OCI-LY3 (cell line): ENCODE measurements at regions not wholly inside any gene's neighbourhood (a gene's known extent, or its start where the extent isn't known, plus 50 kb on each side); places are given as distances from the start of the nearest gene placed in this dataset.

Experiments used
- EZH2phosphoT487 ChIP-seq: fragments of 200-600 bp; shearing (Covaris generic); IDR thresholded peaks from 2 replicates; pipeline ENCODE4 v1.6.1; 2018; ENCODE audit warnings: antibody characterized with exemption, mixed run types, low read depth
- TF ChIP-seq, protein P1 (sequence below): fragments of 200-600, 300-600 bp; sonication (generic); IDR thresholded peaks from 2 replicates; pipeline ENCODE4 v1.5.1; 2014; ENCODE audit warnings: antibody characterized with exemption, low read length, low read depth

DNA sequence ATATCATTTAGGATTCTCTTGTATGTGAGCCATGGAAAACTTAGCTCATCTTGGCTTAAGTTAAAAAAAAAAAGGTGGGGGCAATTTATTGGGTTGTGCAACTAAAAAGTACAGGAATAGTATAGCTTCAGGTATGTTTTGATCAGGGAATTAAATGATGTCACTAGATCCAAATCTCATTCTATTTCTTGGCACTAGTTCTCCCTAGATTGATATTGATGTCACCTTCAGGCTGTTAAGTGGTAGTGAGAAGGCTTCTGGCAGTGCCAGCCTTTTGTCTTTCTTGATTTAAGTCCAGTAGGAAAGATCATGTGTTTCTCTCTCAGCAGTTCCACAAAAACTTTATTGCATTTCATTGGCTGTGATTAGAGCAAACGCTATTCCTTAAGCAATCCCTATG lies 65.0 kb upstream of the ZBED5 start:
- TF ChIP-seq, protein P1, sequence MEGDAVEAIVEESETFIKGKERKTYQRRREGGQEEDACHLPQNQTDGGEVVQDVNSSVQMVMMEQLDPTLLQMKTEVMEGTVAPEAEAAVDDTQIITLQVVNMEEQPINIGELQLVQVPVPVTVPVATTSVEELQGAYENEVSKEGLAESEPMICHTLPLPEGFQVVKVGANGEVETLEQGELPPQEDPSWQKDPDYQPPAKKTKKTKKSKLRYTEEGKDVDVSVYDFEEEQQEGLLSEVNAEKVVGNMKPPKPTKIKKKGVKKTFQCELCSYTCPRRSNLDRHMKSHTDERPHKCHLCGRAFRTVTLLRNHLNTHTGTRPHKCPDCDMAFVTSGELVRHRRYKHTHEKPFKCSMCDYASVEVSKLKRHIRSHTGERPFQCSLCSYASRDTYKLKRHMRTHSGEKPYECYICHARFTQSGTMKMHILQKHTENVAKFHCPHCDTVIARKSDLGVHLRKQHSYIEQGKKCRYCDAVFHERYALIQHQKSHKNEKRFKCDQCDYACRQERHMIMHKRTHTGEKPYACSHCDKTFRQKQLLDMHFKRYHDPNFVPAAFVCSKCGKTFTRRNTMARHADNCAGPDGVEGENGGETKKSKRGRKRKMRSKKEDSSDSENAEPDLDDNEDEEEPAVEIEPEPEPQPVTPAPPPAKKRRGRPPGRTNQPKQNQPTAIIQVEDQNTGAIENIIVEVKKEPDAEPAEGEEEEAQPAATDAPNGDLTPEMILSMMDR = no peak
- TF ChIP-seq EZH2phosphoT487 = no peak
